ENCODE measurements at regions not wholly inside any gene's neighbourhood (a gene's known extent, or its start where the extent isn't known, plus 50 kb on each side); places are given as distances from the start of the nearest gene placed in this dataset.

GRCh38 chr11:106263527-106263926 is 186.1 kb downstream of the AASDHPPT start:
- Histone ChIP-seq H3K9me2 (replicated peaks; ENCODE audit: control insufficient read depth, low read length) (no peaks in the 10 kb centered on the region), H3K4me1 (ENCODE audit: control insufficient read depth, low read length) (no peaks in the 10 kb centered on the region), H3K79me2 (ENCODE audit: control insufficient read depth, low read length) (no peaks in the 10 kb centered on the region)

GRCh38 chr11:106271086-106271485 is 193.6 kb downstream of the AASDHPPT start:
- TF ChIP-seq CTCF (IDR thresholded peaks at IDR 0.05; ENCODE audit: low read depth, low read length, poor library complexity, severe bottlenecking): no peak
- H3K27ac ChIP-seq (ENCODE audit: low read depth, low read length): no peak overlapping the region

More at GRCh38 chr11:106263527-106263926, 186.1 kb downstream of the AASDHPPT start:
- H3K36me3 ChIP-seq (ENCODE audit: control insufficient read depth, low read length): no peaks in the 10 kb centered on the region
- no peak overlapping the region for H3K27ac ChIP-seq (ENCODE audit: low read depth, low read length)
- H4K20me1 ChIP-seq (ENCODE audit: control insufficient read depth, insufficient read depth, low read depth, low read length): no peaks in the 10 kb centered on the region
- H3F3A ChIP-seq (ENCODE audit: control insufficient read depth, insufficient read depth): no peaks in the 10 kb centered on the region
- no peak overlapping the region for H3K4me2 ChIP-seq (ENCODE audit: low read length)
- no peak for TF ChIP-seq CTCF (IDR thresholded peaks at IDR 0.05; ENCODE audit: low read depth, low read length, poor library complexity, severe bottlenecking)
- TF ChIP-seq EZH2phosphoT487 (IDR thresholded peaks at IDR 0.05; ENCODE audit: borderline replicate concordance, low read length): no peak
- H3K9me3 ChIP-seq (ENCODE audit: control insufficient read depth, insufficient read depth, low read length): no peaks in the 10 kb centered on the region
- no peak overlapping the region for H3K4me3 ChIP-seq (ENCODE audit: low read length)
- no peaks in the 10 kb centered on the region for H3K27me3 ChIP-seq (ENCODE audit: control insufficient read depth, low read length)

GRCh38 chr11:106271686-106272085 is 194.2 kb downstream of the AASDHPPT start:
- Histone ChIP-seq H3K27me3 (ENCODE audit: control insufficient read depth, low read length) (no peaks in the 10 kb centered on the region), H3K4me3 (ENCODE audit: low read length) (no peak overlapping the region), H3K27ac (ENCODE audit: low read depth, low read length) (no peak overlapping the region), H3K36me3 (ENCODE audit: control insufficient read depth, low read length) (no peaks in the 10 kb centered on the region), H4K20me1 (ENCODE audit: control insufficient read depth, insufficient read depth, low read depth, low read length) (no peaks in the 10 kb centered on the region), H3F3A (ENCODE audit: control insufficient read depth, insufficient read depth) (no peaks in the 10 kb centered on the region), H3K4me1 (ENCODE audit: control insufficient read depth, low read length) (no peaks in the 10 kb centered on the region), H3K4me2 (ENCODE audit: low read length) (no peak overlapping the region), H3K9me3 (ENCODE audit: control insufficient read depth, insufficient read depth, low read length) (no peaks in the 10 kb centered on the region), H3K9me2 (replicated peaks; ENCODE audit: control insufficient read depth, low read length) (no peaks in the 10 kb centered on the region), H3K79me2 (ENCODE audit: control insufficient read depth, low read length) (no peaks in the 10 kb centered on the region)
- no peak for TF ChIP-seq EZH2phosphoT487 (IDR thresholded peaks at IDR 0.05; ENCODE audit: borderline replicate concordance, low read length)

More at GRCh38 chr11:106271086-106271485, 193.6 kb downstream of the AASDHPPT start:
- Histone ChIP-seq H3K36me3 (ENCODE audit: control insufficient read depth, low read length) (no peaks in the 10 kb centered on the region), H3F3A (ENCODE audit: control insufficient read depth, insufficient read depth) (no peaks in the 10 kb centered on the region), H3K4me3 (ENCODE audit: low read length) (no peak overlapping the region), H3K9me3 (ENCODE audit: control insufficient read depth, insufficient read depth, low read length) (no peaks in the 10 kb centered on the region), H3K4me1 (ENCODE audit: control insufficient read depth, low read length) (no peaks in the 10 kb centered on the region), H3K79me2 (ENCODE audit: control insufficient read depth, low read length) (no peaks in the 10 kb centered on the region), H3K4me2 (ENCODE audit: low read length) (no peak overlapping the region), H3K27me3 (ENCODE audit: control insufficient read depth, low read length) (no peaks in the 10 kb centered on the region), H4K20me1 (ENCODE audit: control insufficient read depth, insufficient read depth, low read depth, low read length) (no peaks in the 10 kb centered on the region), H3K9me2 (replicated peaks; ENCODE audit: control insufficient read depth, low read length) (no peaks in the 10 kb centered on the region)

- Histone ChIP-seq H3K4me1 (ENCODE audit: control insufficient read depth, low read length) (no peaks in the 10 kb centered on the region), H3K9me3 (ENCODE audit: control insufficient read depth, insufficient read depth, low read length) (no peaks in the 10 kb centered on the region), H3K27me3 (ENCODE audit: control insufficient read depth, low read length) (no peaks in the 10 kb centered on the region), H3K36me3 (ENCODE audit: control insufficient read depth, low read length) (no peaks in the 10 kb centered on the region), H3K27ac (ENCODE audit: low read depth, low read length) (no peak overlapping the region), H4K20me1 (ENCODE audit: control insufficient read depth, insufficient read depth, low read depth, low read length) (no peaks in the 10 kb centered on the region), H3K79me2 (ENCODE audit: control insufficient read depth, low read length) (no peaks in the 10 kb centered on the region), H3F3A (ENCODE audit: control insufficient read depth, insufficient read depth) (no peaks in the 10 kb centered on the region), H3K9me2 (replicated peaks; ENCODE audit: control insufficient read depth, low read length) (no peaks in the 10 kb centered on the region), H3K4me3 (ENCODE audit: low read length) (no peak overlapping the region), H3K4me2 (ENCODE audit: low read length) (no peak overlapping the region)
- TF ChIP-seq CTCF (IDR thresholded peaks at IDR 0.05; ENCODE audit: low read depth, low read length, poor library complexity, severe bottlenecking) (no peak), EZH2phosphoT487 (IDR thresholded peaks at IDR 0.05; ENCODE audit: borderline replicate concordance, low read length) (no peak)
These were observed 197.7 kb downstream of the AASDHPPT start for GRCh38 chr11:106275151-106275550.
